GM06990 (cell line): ENCODE measurements at regions not wholly inside any gene's neighbourhood (a gene's known extent, or its start where the extent isn't known, plus 50 kb on each side); places are given as distances from the start of the nearest gene placed in this dataset.

Source experiments
- DNase-seq: peaks from one replicate; pipeline ENCODE4 v3.0.0-alpha.2; 2011; ENCODE audit not compliant: insufficient read length; ENCODE audit errors: extremely low read depth
- H3K27me3 ChIP-seq: replicated peaks from 2 replicates; pipeline ENCODE4 v1.6.0; 2011; ENCODE audit warnings: low read length; ENCODE audit not compliant: control insufficient read depth, insufficient read depth
- H3K36me3 ChIP-seq: 2 replicates; pipeline ENCODE4 v1.5.1; 2011; ENCODE audit warnings: low read length; ENCODE audit not compliant: control insufficient read depth, insufficient read depth
- H3K4me3 ChIP-seq: replicated peaks from 2 replicates; pipeline ENCODE4 v1.5.1; 2011; ENCODE audit warnings: low read depth, mild to moderate bottlenecking, control low read depth, low read length
- CTCF ChIP-seq: IDR thresholded peaks from 2 replicates; pipeline ENCODE4 v1.5.1; 2011; ENCODE audit warnings: low read length, control low read depth, mild to moderate bottlenecking, inconsistent platforms; ENCODE audit not compliant: insufficient read depth, poor library complexity, severe bottlenecking

GRCh38 chrX:63503541-63503940 lies 152.4 kb upstream of the SPIN4 start:
- no peak for DNase-seq
- Histone ChIP-seq H3K27me3 (no peaks in the 10 kb centered on the region), H3K36me3 (no peaks in the 10 kb centered on the region), H3K4me3 (no peak overlapping the region)
- TF ChIP-seq CTCF = no peak

DNA sequence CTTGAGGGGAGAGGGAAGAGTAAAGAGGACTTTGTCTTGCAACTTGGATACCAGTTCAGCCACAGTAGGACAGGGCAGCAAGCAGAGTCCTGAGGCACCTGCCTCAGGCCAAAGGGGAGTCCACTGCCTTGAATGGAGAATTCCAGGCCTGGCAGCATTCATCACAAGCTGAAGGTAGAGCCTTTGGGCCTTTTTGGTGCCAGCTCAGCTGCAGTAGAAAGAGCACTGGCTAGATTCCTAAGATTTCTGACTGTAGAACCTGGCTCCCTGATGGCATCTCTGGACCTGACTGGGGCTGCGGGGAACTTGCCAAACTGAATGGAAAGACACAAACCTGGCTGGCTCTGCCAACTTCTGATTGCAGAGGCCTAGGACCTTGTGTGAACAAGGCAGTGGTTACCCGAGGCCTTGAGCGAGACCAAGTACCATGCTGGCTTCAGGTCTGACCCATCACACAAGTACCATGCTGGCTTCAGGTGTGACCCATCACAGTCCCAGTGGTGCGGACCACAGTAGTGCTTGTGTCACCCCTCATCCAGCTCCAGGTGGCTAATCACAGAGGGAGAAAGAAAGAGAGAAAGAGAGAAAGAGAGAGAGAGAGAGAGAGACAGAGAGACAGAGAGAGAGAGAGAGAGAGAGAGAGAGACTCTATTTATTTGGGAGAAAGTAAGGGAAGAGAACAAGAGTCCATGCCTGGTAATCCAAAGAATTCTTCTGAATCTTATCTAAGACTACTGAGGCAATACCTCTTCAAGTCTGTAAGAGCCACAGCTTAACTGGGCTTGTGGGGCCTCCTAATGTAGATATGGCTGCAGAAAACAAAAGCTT lies 137.6 kb upstream of the SPIN4 start:
- Histone ChIP-seq H3K27me3 (no peaks in the 10 kb centered on the region), H3K4me3 (no peak overlapping the region), H3K36me3 (no peaks in the 10 kb centered on the region)
- no peak for DNase-seq
- no peak for TF ChIP-seq CTCF

GRCh38 chrX:63475200-63475599 lies 124.1 kb upstream of the SPIN4 start:
- H3K36me3 ChIP-seq = no peaks in the 10 kb centered on the region
- DNase-seq = no peak
- no peaks in the 10 kb centered on the region for H3K27me3 ChIP-seq
- no peak overlapping the region for H3K4me3 ChIP-seq
- TF ChIP-seq CTCF = no peak

DNA sequence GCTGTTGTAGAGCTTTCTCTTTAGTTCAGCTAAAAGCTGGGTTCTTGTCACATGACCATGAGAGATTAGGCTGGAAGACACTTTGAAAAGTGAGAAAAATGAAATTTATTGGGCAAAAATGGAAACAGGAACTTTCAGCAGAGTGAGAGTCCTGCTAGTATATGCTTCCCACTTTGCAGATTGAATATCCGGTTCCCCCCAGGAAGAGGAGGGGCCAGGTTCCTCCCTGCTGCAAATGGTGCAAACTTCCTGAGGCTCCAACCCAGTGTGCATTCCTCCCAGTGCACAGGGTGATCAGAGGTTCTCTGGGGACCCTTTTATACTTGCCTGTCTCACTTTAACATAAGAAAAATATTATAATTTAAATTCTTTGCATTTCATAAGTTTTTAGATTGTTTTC lies 119.9 kb upstream of the SPIN4 start:
- H3K4me3 ChIP-seq = no peak overlapping the region
- no peak for TF ChIP-seq CTCF

GRCh38 chrX:63470506-63470905 lies 119.4 kb upstream of the SPIN4 start:
- no peak for TF ChIP-seq CTCF
- no peaks in the 10 kb centered on the region for H3K27me3 ChIP-seq
- no peak overlapping the region for H3K4me3 ChIP-seq
- no peaks in the 10 kb centered on the region for H3K36me3 ChIP-seq
- no peak for DNase-seq

More for the DNA sequence above, 119.9 kb upstream of the SPIN4 start:
- no peaks in the 10 kb centered on the region for H3K27me3 ChIP-seq
- DNase-seq = no peak
- H3K36me3 ChIP-seq = no peaks in the 10 kb centered on the region

DNA sequence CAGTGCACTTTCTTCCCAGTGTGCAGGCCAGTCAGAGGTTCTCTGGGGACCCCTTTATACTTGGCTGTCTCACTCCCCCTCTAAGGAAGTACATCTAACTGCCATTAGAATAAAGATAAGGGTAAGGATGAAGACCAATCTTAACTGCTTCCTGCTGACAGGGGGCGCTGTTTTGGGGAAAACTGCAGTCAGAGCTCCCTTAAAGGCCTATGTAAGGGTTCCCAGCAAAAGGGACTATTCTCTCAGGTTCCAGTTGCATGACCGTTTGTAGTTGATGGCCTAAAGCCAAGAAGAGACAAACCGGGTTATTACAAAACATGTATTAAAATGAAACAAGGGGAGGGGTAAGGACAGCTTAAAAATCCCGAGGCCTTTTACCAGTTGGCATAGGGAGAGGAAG lies 115.6 kb upstream of the SPIN4 start:
- no peak for TF ChIP-seq CTCF
- no peak overlapping the region for H3K4me3 ChIP-seq
- DNase-seq = no peak
- H3K27me3 ChIP-seq = no peaks in the 10 kb centered on the region
- no peaks in the 10 kb centered on the region for H3K36me3 ChIP-seq
